C4-2B (cell line): ENCODE measurements at regions not wholly inside any gene's neighbourhood (a gene's known extent, or its start where the extent isn't known, plus 50 kb on each side); places are given as distances from the start of the nearest gene placed in this dataset.

Experiments
- H3K27ac ChIP-seq: fragments of 450-650 bp; 2 replicates; pipeline ENCODE4 v1.5.1; 2017
- CTCF ChIP-seq: fragments of 450-650 bp; conservative IDR thresholded peaks from 2 replicates; pipeline ENCODE4 v1.5.1; 2017; ENCODE audit warnings: mild to moderate bottlenecking
- ZFX ChIP-seq: fragments of 450-650 bp; IDR thresholded peaks from 2 replicates; pipeline ENCODE4 v1.6.1; 2017

- TF ChIP-seq ZFX = no peak
- no peak for TF ChIP-seq CTCF
- no peak overlapping the region for H3K27ac ChIP-seq
These were observed 56.1 kb downstream of the KCNRG start for GRCh38 chr13:50071379-50071778.

GRCh38 chr13:50072676-50073075 is 57.4 kb downstream of the KCNRG start:
- no peak for TF ChIP-seq CTCF
- TF ChIP-seq ZFX = no peak

GRCh38 chr13:50073340-50073739 is 58.1 kb downstream of the KCNRG start:
- H3K27ac ChIP-seq = no peak overlapping the region
- no peak for TF ChIP-seq ZFX
- TF ChIP-seq CTCF = no peak

More at GRCh38 chr13:50072676-50073075, 57.4 kb downstream of the KCNRG start:
- H3K27ac ChIP-seq = no peak overlapping the region

GRCh38 chr13:50074843-50075242 is 59.6 kb downstream of the KCNRG start:
- no peak for TF ChIP-seq ZFX
- no peak for TF ChIP-seq CTCF
- H3K27ac ChIP-seq = no peak overlapping the region

- H3K27ac ChIP-seq = no peak overlapping the region
- TF ChIP-seq CTCF (no peak), ZFX (no peak)
These were observed 60.4 kb downstream of the KCNRG start for GRCh38 chr13:50075619-50076097.

- TF ChIP-seq ZFX = no peak
- no peak overlapping the region for H3K27ac ChIP-seq
These were observed 62.2 kb downstream of the KCNRG start for GRCh38 chr13:50077431-50077830.

GRCh38 chr13:50078231-50078894 is 63.1 kb downstream of the KCNRG start:
- H3K27ac ChIP-seq = no peak overlapping the region
- TF ChIP-seq ZFX = no peak
- TF ChIP-seq CTCF = no peak
